ENCODE measurements at regions not wholly inside any gene's neighbourhood (a gene's known extent, or its start where the extent isn't known, plus 50 kb on each side); places are given as distances from the start of the nearest gene placed in this dataset.

GRCh38 chr3:56940321-56940720 lies 120.1 kb upstream of the SPATA12 start:
- no peak for TF ChIP-seq CTCF (IDR thresholded peaks at IDR 0.05)
- TF ChIP-seq POLR2AphosphoS5 (IDR thresholded peaks at IDR 0.05; ENCODE audit: low read depth, low read length): no peak
- no peak for TF ChIP-seq SIN3A (IDR thresholded peaks at IDR 0.05; ENCODE audit: borderline replicate concordance, insufficient read depth, low read depth, low read length)
